ENCODE measurements at regions not wholly inside any gene's neighbourhood (a gene's known extent, or its start where the extent isn't known, plus 50 kb on each side); places are given as distances from the start of the nearest gene placed in this dataset.

- H3K27me3 ChIP-seq, result no peaks in the 10 kb centered on the region
- no peaks in the 10 kb centered on the region for H3K36me3 ChIP-seq
- no peak overlapping the region for H3K4me3 ChIP-seq (ENCODE audit: low read depth in 1 of 2, low read length in 1 of 2)
- TF ChIP-seq, protein P1, sequence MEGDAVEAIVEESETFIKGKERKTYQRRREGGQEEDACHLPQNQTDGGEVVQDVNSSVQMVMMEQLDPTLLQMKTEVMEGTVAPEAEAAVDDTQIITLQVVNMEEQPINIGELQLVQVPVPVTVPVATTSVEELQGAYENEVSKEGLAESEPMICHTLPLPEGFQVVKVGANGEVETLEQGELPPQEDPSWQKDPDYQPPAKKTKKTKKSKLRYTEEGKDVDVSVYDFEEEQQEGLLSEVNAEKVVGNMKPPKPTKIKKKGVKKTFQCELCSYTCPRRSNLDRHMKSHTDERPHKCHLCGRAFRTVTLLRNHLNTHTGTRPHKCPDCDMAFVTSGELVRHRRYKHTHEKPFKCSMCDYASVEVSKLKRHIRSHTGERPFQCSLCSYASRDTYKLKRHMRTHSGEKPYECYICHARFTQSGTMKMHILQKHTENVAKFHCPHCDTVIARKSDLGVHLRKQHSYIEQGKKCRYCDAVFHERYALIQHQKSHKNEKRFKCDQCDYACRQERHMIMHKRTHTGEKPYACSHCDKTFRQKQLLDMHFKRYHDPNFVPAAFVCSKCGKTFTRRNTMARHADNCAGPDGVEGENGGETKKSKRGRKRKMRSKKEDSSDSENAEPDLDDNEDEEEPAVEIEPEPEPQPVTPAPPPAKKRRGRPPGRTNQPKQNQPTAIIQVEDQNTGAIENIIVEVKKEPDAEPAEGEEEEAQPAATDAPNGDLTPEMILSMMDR (IDR thresholded peaks at IDR 0.05), result no peak
- H3K9me3 ChIP-seq, result no peaks in the 10 kb centered on the region
- no peak overlapping the region for H3K27ac ChIP-seq
- H3K4me1 ChIP-seq (ENCODE audit: control insufficient read depth in 1 of 2, insufficient read depth in 1 of 2, low read depth in 1 of 2, low read length in 1 of 2), result peaks cover 11 to 22% of the 10 kb centered on the region in 2 experiments
Observed at GRCh38 chr14:38847161-38847560, 255.9 kb downstream of the SEC23A start.

GRCh38 chr14:38839694-38840365 lies 263.2 kb downstream of the SEC23A start:
- Histone ChIP-seq H3K36me3 (no peaks in the 10 kb centered on the region), H3K27ac (peak overlapping the region; percentile 82), H3K27me3 (no peaks in the 10 kb centered on the region), H3K9me3 (no peaks in the 10 kb centered on the region), H3K4me3 (ENCODE audit: low read depth in 1 of 2, low read length in 1 of 2) (peak overlapping the region; percentile 9 to 29), H3K4me1 (ENCODE audit: control insufficient read depth in 1 of 2, insufficient read depth in 1 of 2, low read depth in 1 of 2, low read length in 1 of 2) (peaks cover 56 to 72% of the 10 kb centered on the region in 2 experiments)
- TF ChIP-seq, protein P1 (IDR thresholded peaks at IDR 0.05), result no peak

DNA sequence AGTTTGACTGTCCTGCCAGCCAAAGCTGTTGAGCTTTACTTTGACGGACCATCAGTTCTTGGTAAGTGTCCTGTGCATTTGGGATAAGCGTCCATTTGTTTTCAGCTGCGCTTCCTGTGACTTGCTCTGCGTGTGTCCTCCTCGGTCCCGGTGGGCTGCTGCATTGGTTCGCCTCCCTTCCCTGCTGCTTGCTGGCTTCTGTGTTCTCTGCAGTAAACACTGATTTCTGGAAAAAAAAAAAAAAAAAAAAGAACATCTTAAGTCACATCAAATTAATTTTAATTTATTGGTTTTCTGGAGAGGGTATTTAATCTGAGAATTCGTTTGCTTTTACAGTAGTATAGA lies 264.1 kb downstream of the SEC23A start:
- peak overlapping the region; percentile 82 for H3K27ac ChIP-seq
- H3K27me3 ChIP-seq, result no peaks in the 10 kb centered on the region
- H3K4me3 ChIP-seq (ENCODE audit: low read depth in 1 of 2, low read length in 1 of 2), result no peak overlapping the region
- H3K4me1 ChIP-seq (ENCODE audit: control insufficient read depth in 1 of 2, insufficient read depth in 1 of 2, low read depth in 1 of 2, low read length in 1 of 2), result peaks cover 56 to 72% of the 10 kb centered on the region in 2 experiments
- TF ChIP-seq, protein P1 (IDR thresholded peaks at IDR 0.05), result no peak
- no peaks in the 10 kb centered on the region for H3K36me3 ChIP-seq
- no peaks in the 10 kb centered on the region for H3K9me3 ChIP-seq

DNA sequence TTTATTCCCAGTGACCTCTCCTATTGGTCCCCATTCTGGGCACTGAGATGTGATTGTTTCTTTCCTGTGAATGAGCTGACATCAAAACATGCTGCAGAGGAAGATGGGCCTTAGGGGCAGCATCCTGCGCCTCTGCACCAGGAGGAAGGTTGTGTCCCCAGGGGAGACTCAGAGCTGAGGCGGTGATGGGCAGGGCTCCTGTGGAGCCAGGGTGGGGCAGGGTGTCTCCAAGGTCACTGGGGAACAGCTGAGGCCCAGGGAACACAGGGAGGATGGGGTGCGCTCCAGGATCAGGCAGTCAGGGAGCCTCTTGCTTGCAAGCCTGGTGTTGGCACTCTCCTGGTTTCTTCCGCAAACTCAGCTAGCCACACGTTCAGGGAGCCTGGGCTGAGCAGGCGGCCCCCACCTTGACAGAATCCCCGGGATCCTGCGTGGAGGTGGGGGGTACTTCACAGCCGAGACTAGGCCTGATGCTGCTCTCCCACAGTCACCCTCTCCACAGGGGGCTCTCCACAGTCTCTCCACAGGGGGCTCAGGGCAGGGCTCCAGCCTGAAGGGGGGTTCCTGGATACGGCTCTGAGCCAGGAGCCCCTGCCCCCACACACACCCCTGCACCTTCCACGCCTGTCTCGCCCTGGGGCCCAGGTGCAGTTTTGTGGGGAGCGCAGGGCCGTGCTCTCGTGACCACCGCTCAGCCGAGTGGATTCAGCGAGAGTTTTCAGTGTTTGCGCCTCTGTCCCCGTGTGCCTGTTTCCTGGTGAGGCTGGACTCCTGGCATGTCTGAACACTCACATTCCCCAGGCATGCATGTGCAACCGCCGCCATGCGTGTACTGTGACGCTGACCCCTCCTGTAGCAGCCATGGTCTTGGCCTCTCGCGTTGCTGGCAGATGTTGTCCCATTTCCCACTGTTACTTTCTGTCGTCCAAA lies 264.7 kb downstream of the SEC23A start:
- TF ChIP-seq, protein P1 (IDR thresholded peaks at IDR 0.05), result no peak
- Histone ChIP-seq H3K4me3 (ENCODE audit: low read depth in 1 of 2, low read length in 1 of 2) (no peak overlapping the region), H3K9me3 (no peaks in the 10 kb centered on the region), H3K27ac (peak overlapping the region; percentile 82), H3K27me3 (no peaks in the 10 kb centered on the region), H3K4me1 (ENCODE audit: control insufficient read depth in 1 of 2, insufficient read depth in 1 of 2, low read depth in 1 of 2, low read length in 1 of 2) (peaks cover 56 to 72% of the 10 kb centered on the region in 2 experiments), H3K36me3 (no peaks in the 10 kb centered on the region)

GRCh38 chr14:38837343-38838048 lies 265.5 kb downstream of the SEC23A start:
- no peaks in the 10 kb centered on the region for H3K27me3 ChIP-seq
- H3K9me3 ChIP-seq, result no peaks in the 10 kb centered on the region
- H3K27ac ChIP-seq, result peak overlapping the region; percentile 82
- no peaks in the 10 kb centered on the region for H3K36me3 ChIP-seq
- TF ChIP-seq, protein P1 (IDR thresholded peaks at IDR 0.05), result no peak
- H3K4me3 ChIP-seq (ENCODE audit: low read depth in 1 of 2, low read length in 1 of 2), result no peak overlapping the region
- H3K4me1 ChIP-seq (ENCODE audit: control insufficient read depth in 1 of 2, insufficient read depth in 1 of 2, low read depth in 1 of 2, low read length in 1 of 2), result peaks cover 54 to 65% of the 10 kb centered on the region in 2 experiments

All from neutrophil (primary cell).